DND-41 (cell line): ENCODE measurements at regions not wholly inside any gene's neighbourhood (a gene's known extent, or its start where the extent isn't known, plus 50 kb on each side); places are given as distances from the start of the nearest gene placed in this dataset.

ENCODE experiments used
- ATAC-seq: fragments of 200-7000 bp; cut with Tn5 transposase; 3 replicates; pipeline ENCODE4 v1.9.1; 2021; ENCODE audit warnings: low read depth; ENCODE audit not compliant: insufficient read depth
- DNase-seq: peaks from one replicate; pipeline ENCODE4 v3.0.0-alpha.2; 2020
- H2AFZ ChIP-seq: 2 replicates; pipeline ENCODE4 v1.6.0; 2012; ENCODE audit warnings: low read depth, low read length
- H3K27ac ChIP-seq: 2 replicates; pipeline ENCODE4 v1.5.1; 2012; ENCODE audit warnings: low read length, inconsistent platforms
- H3K27me3 ChIP-seq: fragments of 200-600 bp; sonication (generic); 2 replicates; pipeline ENCODE4 v1.6.0; 2012; ENCODE audit warnings: low read length, mild to moderate bottlenecking, inconsistent platforms; ENCODE audit not compliant: insufficient read depth, poor library complexity
- H3K36me3 ChIP-seq: 2 replicates; pipeline ENCODE4 v1.5.1; 2012; ENCODE audit warnings: low read length, inconsistent platforms; ENCODE audit not compliant: insufficient read depth
- H3K4me1 ChIP-seq: 2 replicates; pipeline ENCODE4 v1.5.1; 2012; ENCODE audit warnings: mild to moderate bottlenecking, low read length; ENCODE audit not compliant: insufficient read depth
- H3K4me2 ChIP-seq: 2 replicates; pipeline ENCODE4 v1.6.0; 2012; ENCODE audit warnings: mild to moderate bottlenecking, moderate library complexity, low read length, inconsistent platforms; ENCODE audit not compliant: insufficient read depth
- H3K4me3 ChIP-seq, 2 experiments: fragments of 200-600 bp in 1 of 2; shearing (Covaris generic) in 1 of 2; 2 replicates each; pipeline ENCODE4 v1.5.1; 2012 to 2016; ENCODE audit warnings: inconsistent platforms in 2 of 2, low read length in 2 of 2, mild to moderate bottlenecking in 2 of 2, low read depth in 1 of 2, moderate library complexity in 1 of 2
- H3K79me2 ChIP-seq: 2 replicates; pipeline ENCODE4 v1.6.0; 2012; ENCODE audit warnings: low read length, inconsistent platforms; ENCODE audit not compliant: insufficient read depth
- H3K9ac ChIP-seq: 2 replicates; pipeline ENCODE4 v1.6.0; 2012; ENCODE audit warnings: low read depth, mild to moderate bottlenecking, inconsistent platforms, low read length, moderate library complexity
- H3K9me3 ChIP-seq: 2 replicates; pipeline ENCODE4 v1.5.1; 2012; ENCODE audit warnings: low read length, moderate library complexity, mild to moderate bottlenecking, inconsistent platforms; ENCODE audit not compliant: insufficient read depth, severe bottlenecking
- H4K20me1 ChIP-seq: 2 replicates; pipeline ENCODE4 v1.6.0; 2012; ENCODE audit warnings: low read length; ENCODE audit not compliant: insufficient read depth
- EZH2 ChIP-seq: IDR thresholded peaks from 3 replicates; pipeline ENCODE4 v1.6.1; 2012; ENCODE audit warnings: borderline replicate concordance, low read depth, mild to moderate bottlenecking, moderate library complexity, low read length, inconsistent platforms; ENCODE audit not compliant: severe bottlenecking
- TF ChIP-seq, protein P1 (sequence below): IDR thresholded peaks from 2 replicates; pipeline ENCODE4 v1.5.1; 2012; ENCODE audit warnings: borderline replicate concordance, low read length, moderate library complexity, mild to moderate bottlenecking; ENCODE audit not compliant: poor library complexity, severe bottlenecking; ENCODE audit errors: extremely low read depth

DNA sequence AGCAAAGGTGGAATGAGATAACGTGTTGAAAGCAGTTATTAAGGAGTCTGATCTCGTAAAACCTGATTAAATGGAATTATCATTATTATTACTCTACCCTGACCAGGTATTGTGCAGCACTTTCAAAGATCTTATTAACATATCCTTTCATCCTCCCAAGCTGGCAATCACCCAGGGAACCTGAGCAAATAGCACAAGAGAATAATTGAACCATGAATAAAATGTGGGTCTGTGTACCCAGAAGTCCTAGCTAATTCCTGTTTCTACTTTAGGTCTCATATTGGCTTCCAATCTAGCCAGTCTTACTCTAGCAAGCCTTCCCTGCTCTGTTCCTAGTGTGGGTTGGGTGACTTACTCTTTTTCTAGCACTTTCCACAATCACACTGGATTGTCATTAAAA lies 162.2 kb upstream of the STK32A start:
- Histone ChIP-seq H4K20me1 (no peaks in the 10 kb centered on the region), H3K4me1 (no peaks in the 10 kb centered on the region), H3K27ac (no peak overlapping the region), H3K4me3 (no peak overlapping the region), H3K9ac (no peak overlapping the region), H3K9me3 (no peaks in the 10 kb centered on the region), H3K4me2 (no peak overlapping the region), H3K36me3 (no peaks in the 10 kb centered on the region), H3K79me2 (no peaks in the 10 kb centered on the region), H2AFZ (no peak overlapping the region), H3K27me3 (peaks cover 3% of the 10 kb centered on the region)
- DNase-seq (no peak), ATAC-seq (no peak)
- no peak for TF ChIP-seq EZH2
- TF ChIP-seq, protein P1, sequence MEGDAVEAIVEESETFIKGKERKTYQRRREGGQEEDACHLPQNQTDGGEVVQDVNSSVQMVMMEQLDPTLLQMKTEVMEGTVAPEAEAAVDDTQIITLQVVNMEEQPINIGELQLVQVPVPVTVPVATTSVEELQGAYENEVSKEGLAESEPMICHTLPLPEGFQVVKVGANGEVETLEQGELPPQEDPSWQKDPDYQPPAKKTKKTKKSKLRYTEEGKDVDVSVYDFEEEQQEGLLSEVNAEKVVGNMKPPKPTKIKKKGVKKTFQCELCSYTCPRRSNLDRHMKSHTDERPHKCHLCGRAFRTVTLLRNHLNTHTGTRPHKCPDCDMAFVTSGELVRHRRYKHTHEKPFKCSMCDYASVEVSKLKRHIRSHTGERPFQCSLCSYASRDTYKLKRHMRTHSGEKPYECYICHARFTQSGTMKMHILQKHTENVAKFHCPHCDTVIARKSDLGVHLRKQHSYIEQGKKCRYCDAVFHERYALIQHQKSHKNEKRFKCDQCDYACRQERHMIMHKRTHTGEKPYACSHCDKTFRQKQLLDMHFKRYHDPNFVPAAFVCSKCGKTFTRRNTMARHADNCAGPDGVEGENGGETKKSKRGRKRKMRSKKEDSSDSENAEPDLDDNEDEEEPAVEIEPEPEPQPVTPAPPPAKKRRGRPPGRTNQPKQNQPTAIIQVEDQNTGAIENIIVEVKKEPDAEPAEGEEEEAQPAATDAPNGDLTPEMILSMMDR = no peak

DNA sequence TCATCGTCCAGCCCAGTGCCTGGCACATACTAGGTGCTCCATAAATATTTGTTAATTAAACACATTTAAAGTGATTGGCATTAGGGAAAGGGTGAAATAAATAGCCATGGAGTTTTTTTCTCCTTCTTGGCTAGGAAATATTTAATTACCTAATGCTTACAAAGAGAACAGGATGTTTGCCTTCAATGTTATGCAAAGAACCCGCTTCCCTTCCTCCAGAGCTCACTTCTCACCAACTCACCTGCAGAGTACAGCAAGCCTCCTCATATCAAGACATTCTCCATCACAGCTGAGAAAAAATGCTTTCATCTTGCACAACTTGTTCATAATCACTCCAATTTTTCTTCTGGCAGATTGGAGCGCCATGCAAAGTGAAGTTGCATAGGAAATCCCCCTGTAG lies 161.7 kb upstream of the STK32A start:
- no peak for DNase-seq
- no peaks in the 10 kb centered on the region for H3K79me2 ChIP-seq
- H3K27me3 ChIP-seq = peaks cover 3% of the 10 kb centered on the region
- no peak overlapping the region for H3K4me2 ChIP-seq
- H2AFZ ChIP-seq = no peak overlapping the region
- TF ChIP-seq, protein P1 = no peak
- H3K9ac ChIP-seq = no peak overlapping the region
- ATAC-seq = no peak
- H3K9me3 ChIP-seq = no peaks in the 10 kb centered on the region
- no peaks in the 10 kb centered on the region for H4K20me1 ChIP-seq
- no peaks in the 10 kb centered on the region for H3K4me1 ChIP-seq
- no peaks in the 10 kb centered on the region for H3K36me3 ChIP-seq
- no peak overlapping the region for H3K27ac ChIP-seq
- H3K4me3 ChIP-seq = no peak overlapping the region

DNA sequence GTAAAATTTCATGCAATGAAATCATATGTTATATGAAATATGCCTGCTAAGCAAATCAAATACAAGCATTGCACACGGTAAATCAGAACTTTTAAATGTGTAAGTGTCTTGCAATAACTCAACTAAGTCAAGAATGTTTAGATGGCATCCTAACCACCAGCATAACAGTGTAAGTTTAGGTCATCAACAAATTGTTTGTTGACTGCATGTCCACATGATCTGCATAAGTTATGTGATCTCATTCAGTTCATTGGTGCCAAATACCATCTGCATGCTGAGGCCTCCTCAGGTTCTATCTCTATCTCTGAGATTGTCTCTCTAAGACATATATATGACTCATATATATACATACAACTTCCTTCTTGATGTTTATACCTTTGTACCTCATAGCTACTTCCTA lies 159.6 kb upstream of the STK32A start:
- no peak for DNase-seq
- Histone ChIP-seq H3K4me2 (no peak overlapping the region), H2AFZ (no peak overlapping the region), H3K27me3 (peaks cover 3% of the 10 kb centered on the region), H3K36me3 (no peaks in the 10 kb centered on the region), H3K4me1 (no peaks in the 10 kb centered on the region), H3K4me3 (no peak overlapping the region), H3K9ac (no peak overlapping the region), H3K27ac (no peak overlapping the region), H4K20me1 (no peaks in the 10 kb centered on the region), H3K79me2 (no peaks in the 10 kb centered on the region), H3K9me3 (no peaks in the 10 kb centered on the region)
- no peak for ATAC-seq
- TF ChIP-seq, protein P1 = no peak
- no peak for TF ChIP-seq EZH2

DNA sequence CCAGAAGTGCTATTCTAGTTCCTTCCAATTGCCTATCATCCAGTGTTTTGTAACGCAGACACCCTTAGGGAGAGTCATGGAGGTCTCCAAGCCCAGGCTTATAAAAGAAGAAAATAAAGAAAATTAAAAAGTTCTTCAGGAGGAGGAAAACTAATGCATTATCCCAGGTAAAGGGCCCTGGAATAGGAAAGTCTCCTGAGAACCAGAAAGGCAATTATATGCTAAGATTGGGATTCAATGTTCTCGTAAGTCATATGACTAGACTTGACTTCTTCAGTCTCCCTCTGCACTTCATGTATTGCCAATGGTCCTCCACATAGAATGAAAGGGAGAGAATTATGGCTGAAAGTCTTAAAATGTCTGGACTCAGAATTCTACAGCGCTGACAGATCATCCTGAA lies 154.4 kb upstream of the STK32A start:
- Histone ChIP-seq H4K20me1 (no peaks in the 10 kb centered on the region), H3K4me3 (no peak overlapping the region), H3K9me3 (no peaks in the 10 kb centered on the region), H3K36me3 (no peaks in the 10 kb centered on the region), H3K79me2 (no peaks in the 10 kb centered on the region), H3K9ac (no peak overlapping the region), H3K4me2 (no peak overlapping the region), H3K27me3 (peaks cover 5% of the 10 kb centered on the region), H3K27ac (no peak overlapping the region), H3K4me1 (no peaks in the 10 kb centered on the region), H2AFZ (no peak overlapping the region)
- no peak for TF ChIP-seq EZH2
- TF ChIP-seq, protein P1 = no peak
- no peak for DNase-seq
- ATAC-seq = no peak
